ENCODE measurements at regions not wholly inside any gene's neighbourhood (a gene's known extent, or its start where the extent isn't known, plus 50 kb on each side); places are given as distances from the start of the nearest gene placed in this dataset.

DNA sequence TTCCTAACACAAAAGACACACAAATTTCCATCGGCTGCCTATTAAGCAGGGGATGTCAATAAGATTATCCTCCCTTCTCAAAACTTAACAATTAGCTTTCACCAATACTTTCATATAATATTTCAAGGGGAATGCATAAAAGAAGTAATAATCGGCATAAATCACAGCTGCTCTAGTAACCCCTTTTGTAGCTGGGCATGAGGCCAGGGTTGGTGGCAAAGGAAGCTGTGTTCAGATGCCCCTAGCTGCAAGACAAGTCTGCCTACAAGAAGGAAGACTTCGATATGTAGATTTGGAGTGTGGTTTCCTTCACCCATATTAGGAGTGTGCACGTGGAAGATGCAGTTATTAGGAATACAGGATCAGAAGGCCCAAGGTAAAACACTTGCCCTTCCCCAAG is 156.9 kb upstream of the SSTR4 start:
- Histone ChIP-seq H3K27ac (ENCODE audit: low read length) (no peak overlapping the region), H3K36me3 (replicated peaks; ENCODE audit: low read depth, low read length) (no peaks in the 10 kb centered on the region), H3K79me2 (ENCODE audit: low read length) (no peaks in the 10 kb centered on the region), H2AFZ (ENCODE audit: low read depth, low read length) (no peak overlapping the region), H3K9me3 (ENCODE audit: insufficient read depth, low read length) (no peaks in the 10 kb centered on the region), H3K4me3 (ENCODE audit: low read length) (no peak overlapping the region), H3K4me1 (ENCODE audit: low read length) (no peaks in the 10 kb centered on the region), H3K27me3 (ENCODE audit: low read depth, low read length) (peaks cover 11% of the 10 kb centered on the region; the same call in 1 of the 2 replicates), H4K20me1 (ENCODE audit: insufficient read depth, low read length) (no peaks in the 10 kb centered on the region), H3K4me2 (ENCODE audit: low read length) (no peak overlapping the region), H3K9ac (ENCODE audit: low read length) (no peak overlapping the region)
- TF ChIP-seq EZH2phosphoT487 (IDR thresholded peaks at IDR 0.05; ENCODE audit: low read depth): no peak
- no peak for TF ChIP-seq CTCF (IDR thresholded peaks at IDR 0.05; ENCODE audit: low read depth, low read length)

GRCh38 chr20:22880277-22880676 is 154.8 kb upstream of the SSTR4 start:
- TF ChIP-seq CTCF (IDR thresholded peaks at IDR 0.05; ENCODE audit: low read depth, low read length): no peak
- TF ChIP-seq EZH2phosphoT487 (IDR thresholded peaks at IDR 0.05; ENCODE audit: low read depth): no peak
- Histone ChIP-seq H3K36me3 (replicated peaks; ENCODE audit: low read depth, low read length) (no peaks in the 10 kb centered on the region), H3K9me3 (ENCODE audit: insufficient read depth, low read length) (no peaks in the 10 kb centered on the region), H3K4me1 (ENCODE audit: low read length) (no peaks in the 10 kb centered on the region), H3K4me3 (ENCODE audit: low read length) (no peak overlapping the region), H3K27ac (ENCODE audit: low read length) (no peak overlapping the region), H2AFZ (ENCODE audit: low read depth, low read length) (no peak overlapping the region), H3K4me2 (ENCODE audit: low read length) (no peak overlapping the region), H4K20me1 (ENCODE audit: insufficient read depth, low read length) (no peaks in the 10 kb centered on the region), H3K79me2 (ENCODE audit: low read length) (no peaks in the 10 kb centered on the region), H3K27me3 (ENCODE audit: low read depth, low read length) (peaks cover 11% of the 10 kb centered on the region; the same call in 1 of the 2 replicates), H3K9ac (ENCODE audit: low read length) (no peak overlapping the region)

GRCh38 chr20:22887796-22888195 is 147.3 kb upstream of the SSTR4 start:
- TF ChIP-seq CTCF (IDR thresholded peaks at IDR 0.05; ENCODE audit: low read depth, low read length) (no peak), EZH2phosphoT487 (IDR thresholded peaks at IDR 0.05; ENCODE audit: low read depth) (no peak)
- Histone ChIP-seq H3K9ac (ENCODE audit: low read length) (no peak overlapping the region), H3K9me3 (ENCODE audit: insufficient read depth, low read length) (no peaks in the 10 kb centered on the region), H3K4me3 (ENCODE audit: low read length) (no peak overlapping the region), H3K79me2 (ENCODE audit: low read length) (no peaks in the 10 kb centered on the region), H3K27ac (ENCODE audit: low read length) (no peak overlapping the region), H3K4me2 (ENCODE audit: low read length) (no peak overlapping the region), H3K27me3 (ENCODE audit: low read depth, low read length) (peaks cover 4% of the 10 kb centered on the region; the same call in 1 of the 2 replicates), H3K4me1 (ENCODE audit: low read length) (no peaks in the 10 kb centered on the region), H2AFZ (ENCODE audit: low read depth, low read length) (no peak overlapping the region), H4K20me1 (ENCODE audit: insufficient read depth, low read length) (no peaks in the 10 kb centered on the region), H3K36me3 (replicated peaks; ENCODE audit: low read depth, low read length) (no peaks in the 10 kb centered on the region)

DNA sequence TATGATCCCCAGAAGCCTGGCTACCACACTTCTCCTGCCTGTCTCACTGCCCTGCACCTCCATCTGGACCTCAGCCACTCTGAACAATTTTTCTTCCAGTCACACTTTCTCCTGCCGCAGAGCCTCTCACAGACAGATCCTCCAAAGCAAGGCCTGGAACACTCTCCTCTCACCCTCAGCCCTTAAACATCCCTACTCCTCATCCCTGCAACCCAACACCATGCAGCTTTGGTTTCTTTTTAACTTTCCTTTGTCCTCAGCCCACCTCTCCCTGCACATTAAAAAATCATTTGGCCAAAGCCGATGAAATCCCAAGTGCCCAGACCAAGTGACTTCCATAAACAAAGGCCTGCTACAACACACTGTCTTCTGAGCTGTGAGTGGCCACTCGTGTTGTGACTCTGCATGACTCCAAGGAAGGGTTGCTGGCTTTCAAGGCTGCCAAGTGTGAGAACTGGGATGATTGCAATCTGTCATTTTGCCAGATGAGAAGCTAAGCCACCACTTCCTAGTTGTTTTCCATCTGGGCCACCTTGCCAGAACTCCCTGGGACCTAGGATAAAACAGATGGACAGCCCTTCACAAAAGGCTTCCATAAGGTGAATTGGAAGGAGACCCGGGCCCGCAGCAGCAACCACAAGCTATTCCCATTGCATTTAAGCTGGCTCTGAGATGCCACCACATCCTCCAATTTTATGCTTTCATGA is 144.4 kb upstream of the SSTR4 start:
- TF ChIP-seq CTCF (IDR thresholded peaks at IDR 0.05; ENCODE audit: low read depth, low read length) (no peak), EZH2phosphoT487 (IDR thresholded peaks at IDR 0.05; ENCODE audit: low read depth) (no peak)
- Histone ChIP-seq H3K79me2 (ENCODE audit: low read length) (no peaks in the 10 kb centered on the region), H2AFZ (ENCODE audit: low read depth, low read length) (no peak overlapping the region), H4K20me1 (ENCODE audit: insufficient read depth, low read length) (no peaks in the 10 kb centered on the region), H3K27me3 (ENCODE audit: low read depth, low read length) (peaks cover 12% of the 10 kb centered on the region), H3K27ac (ENCODE audit: low read length) (no peak overlapping the region), H3K4me3 (ENCODE audit: low read length) (no peak overlapping the region), H3K36me3 (replicated peaks; ENCODE audit: low read depth, low read length) (no peaks in the 10 kb centered on the region), H3K9me3 (ENCODE audit: insufficient read depth, low read length) (no peaks in the 10 kb centered on the region), H3K4me1 (ENCODE audit: low read length) (no peaks in the 10 kb centered on the region), H3K9ac (ENCODE audit: low read length) (no peak overlapping the region), H3K4me2 (ENCODE audit: low read length) (no peak overlapping the region)

Data from OCI-LY3 (cell line).